ENCODE measurements at regions not wholly inside any gene's neighbourhood (a gene's known extent, or its start where the extent isn't known, plus 50 kb on each side); places are given as distances from the start of the nearest gene placed in this dataset.

- Histone ChIP-seq H4K20me1 (ENCODE audit: insufficient read depth) (no peaks in the 10 kb centered on the region), H3K36me3 (ENCODE audit: low read depth) (no peaks in the 10 kb centered on the region), H3K79me2 (ENCODE audit: low read depth) (no peaks in the 10 kb centered on the region), H3K9me3 (ENCODE audit: insufficient read depth, low read depth) (no peaks in the 10 kb centered on the region), H3K4me1 (replicated peaks; ENCODE audit: insufficient read depth) (peaks cover 11% of the 10 kb centered on the region), H2AFZ (no peak overlapping the region), H3K4me2 (no peak overlapping the region), H3F3A (ENCODE audit: insufficient read depth, low read depth) (peaks cover 13% of the 10 kb centered on the region), H3K27ac (no peak overlapping the region), H3K27me3 (ENCODE audit: insufficient read depth, low read depth) (no peaks in the 10 kb centered on the region), H3K9me2 (ENCODE audit: insufficient read depth) (no peaks in the 10 kb centered on the region), H3K4me3 (no peak overlapping the region)
- TF ChIP-seq EZH2 (IDR thresholded peaks at IDR 0.05; ENCODE audit: low read depth), result no peak
- TF ChIP-seq, protein P1, sequence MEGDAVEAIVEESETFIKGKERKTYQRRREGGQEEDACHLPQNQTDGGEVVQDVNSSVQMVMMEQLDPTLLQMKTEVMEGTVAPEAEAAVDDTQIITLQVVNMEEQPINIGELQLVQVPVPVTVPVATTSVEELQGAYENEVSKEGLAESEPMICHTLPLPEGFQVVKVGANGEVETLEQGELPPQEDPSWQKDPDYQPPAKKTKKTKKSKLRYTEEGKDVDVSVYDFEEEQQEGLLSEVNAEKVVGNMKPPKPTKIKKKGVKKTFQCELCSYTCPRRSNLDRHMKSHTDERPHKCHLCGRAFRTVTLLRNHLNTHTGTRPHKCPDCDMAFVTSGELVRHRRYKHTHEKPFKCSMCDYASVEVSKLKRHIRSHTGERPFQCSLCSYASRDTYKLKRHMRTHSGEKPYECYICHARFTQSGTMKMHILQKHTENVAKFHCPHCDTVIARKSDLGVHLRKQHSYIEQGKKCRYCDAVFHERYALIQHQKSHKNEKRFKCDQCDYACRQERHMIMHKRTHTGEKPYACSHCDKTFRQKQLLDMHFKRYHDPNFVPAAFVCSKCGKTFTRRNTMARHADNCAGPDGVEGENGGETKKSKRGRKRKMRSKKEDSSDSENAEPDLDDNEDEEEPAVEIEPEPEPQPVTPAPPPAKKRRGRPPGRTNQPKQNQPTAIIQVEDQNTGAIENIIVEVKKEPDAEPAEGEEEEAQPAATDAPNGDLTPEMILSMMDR (conservative IDR thresholded peaks at IDR 0.05), result no peak
- ChIA-PET CTCF (no interaction called here), POLR2A (ENCODE audit: unreplicated experiment) (no interaction called here)
- no TSS peak for BruUV-seq (replicated peaks)
- intact Hi-C loops (cut with micrococcal nuclease; ENCODE audit: unreplicated experiment), result no loop called here
- DNase-seq, result no peak
Measured at GRCh38 chr14:53462931-53463778, 310.0 kb upstream of the DDHD1 start.

GRCh38 chr14:53461858-53462257 is 308.7 kb upstream of the DDHD1 start:
- H3K9me3 ChIP-seq (ENCODE audit: insufficient read depth, low read depth), result no peaks in the 10 kb centered on the region
- no peaks in the 10 kb centered on the region for H3K27me3 ChIP-seq (ENCODE audit: insufficient read depth, low read depth)
- peaks cover 23% of the 10 kb centered on the region for H3F3A ChIP-seq (ENCODE audit: insufficient read depth, low read depth)
- H3K79me2 ChIP-seq (ENCODE audit: low read depth), result no peaks in the 10 kb centered on the region
- BruUV-seq (replicated peaks), result no TSS peak
- H3K4me3 ChIP-seq, result no peak overlapping the region
- POLR2A ChIA-PET (ENCODE audit: unreplicated experiment), result no interaction called here
- H4K20me1 ChIP-seq (ENCODE audit: insufficient read depth), result no peaks in the 10 kb centered on the region
- H2AFZ ChIP-seq, result no peak overlapping the region
- peaks cover 18% of the 10 kb centered on the region for H3K4me1 ChIP-seq (replicated peaks; ENCODE audit: insufficient read depth)
- H3K9me2 ChIP-seq (ENCODE audit: insufficient read depth), result no peaks in the 10 kb centered on the region
- no peak overlapping the region for H3K4me2 ChIP-seq
- DNase-seq, result no peak
- H3K36me3 ChIP-seq (ENCODE audit: low read depth), result no peaks in the 10 kb centered on the region
- CTCF ChIA-PET, result no interaction called here
- intact Hi-C loops (cut with micrococcal nuclease; ENCODE audit: unreplicated experiment), result no loop called here
- TF ChIP-seq, protein P1 (conservative IDR thresholded peaks at IDR 0.05), result no peak
- no peak for TF ChIP-seq EZH2 (IDR thresholded peaks at IDR 0.05; ENCODE audit: low read depth)
- H3K27ac ChIP-seq, result no peak overlapping the region

DNA sequence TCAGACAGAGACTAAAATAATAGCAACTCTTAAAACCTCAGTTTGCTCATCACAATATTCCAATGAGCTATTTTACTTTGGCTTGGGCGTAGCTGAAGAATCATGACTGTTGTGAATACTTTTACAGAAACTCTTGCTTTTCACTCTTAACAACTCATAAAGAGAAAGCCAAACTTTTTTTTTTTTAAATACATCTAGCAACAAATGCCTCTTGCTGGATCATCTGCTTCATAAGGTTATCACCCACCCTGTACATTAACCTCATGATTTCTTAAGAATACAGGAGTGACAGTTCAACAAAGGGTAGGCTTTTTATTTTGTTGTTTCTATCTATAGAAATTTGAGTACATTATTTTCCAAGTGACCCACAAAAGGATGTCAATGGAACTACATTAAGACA is 307.4 kb upstream of the DDHD1 start:
- Histone ChIP-seq H4K20me1 (ENCODE audit: insufficient read depth) (no peaks in the 10 kb centered on the region), H3K27ac (no peak overlapping the region), H3K4me3 (no peak overlapping the region), H3K4me1 (replicated peaks; ENCODE audit: insufficient read depth) (peaks cover 18% of the 10 kb centered on the region), H3K9me3 (ENCODE audit: insufficient read depth, low read depth) (no peaks in the 10 kb centered on the region), H3F3A (ENCODE audit: insufficient read depth, low read depth) (peaks cover 23% of the 10 kb centered on the region), H3K9me2 (ENCODE audit: insufficient read depth) (no peaks in the 10 kb centered on the region), H3K36me3 (ENCODE audit: low read depth) (no peaks in the 10 kb centered on the region), H3K4me2 (no peak overlapping the region), H3K27me3 (ENCODE audit: insufficient read depth, low read depth) (no peaks in the 10 kb centered on the region), H2AFZ (no peak overlapping the region), H3K79me2 (ENCODE audit: low read depth) (no peaks in the 10 kb centered on the region)
- intact Hi-C loops (cut with micrococcal nuclease; ENCODE audit: unreplicated experiment), result no loop called here
- POLR2A ChIA-PET (ENCODE audit: unreplicated experiment), result no interaction called here
- no peak for DNase-seq
- TF ChIP-seq, protein P1 (conservative IDR thresholded peaks at IDR 0.05), result no peak
- no peak for TF ChIP-seq EZH2 (IDR thresholded peaks at IDR 0.05; ENCODE audit: low read depth)
- CTCF ChIA-PET, result no interaction called here
- BruUV-seq (replicated peaks), result no TSS peak
